HEK293 (cell line): ENCODE measurements at regions not wholly inside any gene's neighbourhood (a gene's known extent, or its start where the extent isn't known, plus 50 kb on each side); places are given as distances from the start of the nearest gene placed in this dataset.

Experiments used
- CTCF ChIA-PET: fragments of 350-600 bp; formaldehyde crosslinking; extraction: SDS; loops from one replicate; lab custom pipeline; 2021; ENCODE audit warnings: antibody characterized with exemption; lab: Yijun Ruan, JAX
- POLR2A ChIA-PET: fragments of 300-600 bp; formaldehyde crosslinking; extraction: SDS; loops from one replicate; lab custom pipeline; 2020; ENCODE audit warnings: antibody characterized with exemption, inconsistent platforms; lab: Yijun Ruan, JAX
- H3K27ac ChIP-seq: fragments of 200-500 bp; sonication (Bioruptor generic); 2 replicates; pipeline ENCODE4 v1.5.1; 2014; ENCODE audit warnings: low read depth, low read length, control low read depth, inconsistent platforms; ENCODE audit errors: extremely low read depth
- H3K36me3 ChIP-seq, 2 experiments: fragments of 200-500 bp in 1 of 2; sonication (Bioruptor generic) in 1 of 2; 1 replicate in 1 of 2; 2 replicates in 1 of 2; pipeline ENCODE4 v1.5.1; 2014 to 2017; ENCODE audit warnings: inconsistent platforms in 2 of 2, low read length in 2 of 2; ENCODE audit not compliant: control insufficient read depth in 2 of 2, insufficient read depth in 1 of 2
- H3K4me1 ChIP-seq: fragments of 200-500 bp; sonication (Bioruptor generic); 2 replicates; pipeline ENCODE4 v1.5.1; 2014; ENCODE audit warnings: mild to moderate bottlenecking, low read length, inconsistent platforms; ENCODE audit not compliant: control insufficient read depth, insufficient read depth
- H3K4me3 ChIP-seq: 2 replicates; pipeline ENCODE4 v1.5.1; 2011; ENCODE audit warnings: low read depth, mild to moderate bottlenecking, control low read depth, low read length, moderate library complexity
- H3K9me3 ChIP-seq: fragments of 200-500 bp; sonication (Bioruptor generic); 2 replicates; pipeline ENCODE4 v1.5.1; 2014; ENCODE audit warnings: low read depth, low read length, inconsistent platforms; ENCODE audit not compliant: control insufficient read depth, insufficient read depth
- FEZF1 ChIP-seq: fragments of 450-650 bp; formaldehyde crosslinking; IDR thresholded peaks from 2 replicates; pipeline ENCODE4 v1.5.1; 2016; ENCODE audit warnings: missing biosample characterization, missing genetic modification characterization
- HOXD13 ChIP-seq: sonication (generic); formaldehyde crosslinking; IDR thresholded peaks from 2 replicates; pipeline ENCODE4 v1.8.0; 2022; ENCODE audit warnings: missing genetic modification reagents, borderline replicate concordance
- OSR2 ChIP-seq: fragments of 450-650 bp; formaldehyde crosslinking; IDR thresholded peaks from 2 replicates; pipeline ENCODE4 v1.5.1; 2016; ENCODE audit warnings: missing biosample characterization, missing genetic modification characterization
- TCF7L2 ChIP-seq: IDR thresholded peaks from 2 replicates; pipeline ENCODE4 v1.6.1; 2011; ENCODE audit warnings: low read depth, mild to moderate bottlenecking, inconsistent platforms, low read length, moderate library complexity, borderline replicate concordance
- ZNF202 ChIP-seq: fragments of 450-650 bp; formaldehyde crosslinking; IDR thresholded peaks from 2 replicates; pipeline ENCODE4 v1.5.1; 2016; ENCODE audit warnings: missing biosample characterization, missing genetic modification characterization, borderline replicate concordance
- ZNF24 ChIP-seq: fragments of 450-650 bp; formaldehyde crosslinking; IDR thresholded peaks from 2 replicates; pipeline ENCODE4 v1.5.1; 2016; ENCODE audit warnings: missing biosample characterization, missing genetic modification characterization
- ZNF350 ChIP-seq: fragments of 450-650 bp; formaldehyde crosslinking; IDR thresholded peaks from 2 replicates; pipeline ENCODE4 v1.5.0; 2017; ENCODE audit warnings: missing biosample characterization, mild to moderate bottlenecking, missing genetic modification characterization
- ZNF391 ChIP-seq: fragments of 450-650 bp; formaldehyde crosslinking; IDR thresholded peaks from 2 replicates; pipeline ENCODE4 v1.5.1; 2016; ENCODE audit warnings: low read depth, missing biosample characterization, missing genetic modification characterization, borderline replicate concordance
- ZNF521 ChIP-seq: fragments of 450-650 bp; formaldehyde crosslinking; IDR thresholded peaks from 2 replicates; pipeline ENCODE4 v1.5.1; 2017; ENCODE audit warnings: missing biosample characterization, mild to moderate bottlenecking, missing genetic modification characterization
- ZNF555 ChIP-seq: fragments of 450-650 bp; formaldehyde crosslinking; conservative IDR thresholded peaks from 2 replicates; pipeline ENCODE4 v1.5.1; 2017; ENCODE audit warnings: missing biosample characterization, mild to moderate bottlenecking, missing genetic modification characterization, inconsistent platforms
- ZNF658 ChIP-seq: fragments of 450-650 bp; formaldehyde crosslinking; IDR thresholded peaks from 2 replicates; pipeline ENCODE4; 2016; ENCODE audit warnings: missing biosample characterization, missing genetic modification characterization
- ZNF660 ChIP-seq: fragments of 450-650 bp; IDR thresholded peaks from 2 replicates; pipeline ENCODE4 v1.5.1; 2018; ENCODE audit warnings: missing biosample characterization, mild to moderate bottlenecking, missing genetic modification characterization
- ZXDB ChIP-seq: fragments of 450-650 bp; formaldehyde crosslinking; IDR thresholded peaks from 2 replicates; pipeline ENCODE4 v1.5.1; 2016; ENCODE audit warnings: missing biosample characterization, missing genetic modification characterization
- TF ChIP-seq, protein P1 (sequence below): fragments of 450-650 bp; formaldehyde crosslinking; IDR thresholded peaks from 2 replicates; pipeline ENCODE4 v1.5.1; 2017; ENCODE audit warnings: missing biosample characterization, missing genetic modification characterization
- TF ChIP-seq, protein P2 (sequence below): fragments of 450-650 bp; formaldehyde crosslinking; IDR thresholded peaks from 2 replicates; pipeline ENCODE4 v1.5.1; 2016; ENCODE audit warnings: missing biosample characterization, missing genetic modification characterization, borderline replicate concordance

DNA sequence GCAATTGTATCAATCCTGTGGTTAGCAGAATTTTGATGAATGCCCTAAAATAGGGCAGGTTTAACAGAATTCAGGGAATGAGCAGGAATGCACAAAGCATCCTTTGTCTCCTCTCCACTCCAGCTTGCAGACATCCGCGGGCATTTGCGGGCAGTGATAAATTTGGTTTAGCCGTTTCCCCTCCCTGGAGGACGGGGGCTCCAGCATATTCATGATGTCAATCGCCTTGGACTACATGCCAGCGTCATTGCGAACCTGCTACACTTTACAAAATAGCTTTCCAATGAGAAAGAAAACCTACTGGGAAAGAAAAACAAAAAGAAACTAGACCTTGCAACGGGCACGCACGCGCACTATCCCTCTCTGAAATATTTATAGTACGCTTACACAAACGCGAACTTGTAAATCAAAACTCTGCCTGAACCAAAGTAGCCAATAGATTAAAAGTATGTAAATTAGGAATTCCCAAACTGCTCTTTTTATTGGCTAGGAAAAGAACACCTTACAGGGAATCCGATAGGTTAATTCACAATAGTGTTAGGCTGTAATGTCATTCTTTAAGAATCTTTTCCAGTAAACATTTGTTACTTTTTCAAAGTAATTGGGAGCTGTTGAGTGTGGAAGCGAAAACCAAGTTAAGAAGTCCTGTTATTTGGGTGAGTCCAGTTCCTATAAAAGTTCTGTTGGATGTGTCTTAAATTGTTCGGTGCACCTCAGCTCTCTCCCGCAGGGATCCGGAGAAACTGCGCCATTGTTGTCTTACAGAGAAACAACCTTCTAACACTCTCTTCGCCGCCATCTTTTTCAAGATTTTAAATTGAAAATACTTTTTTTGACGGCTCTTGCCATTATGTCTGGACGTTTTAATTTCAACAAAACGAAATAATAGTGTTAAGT is 136.7 kb downstream of the HFE start (continued):
- TF ChIP-seq, protein P1, sequence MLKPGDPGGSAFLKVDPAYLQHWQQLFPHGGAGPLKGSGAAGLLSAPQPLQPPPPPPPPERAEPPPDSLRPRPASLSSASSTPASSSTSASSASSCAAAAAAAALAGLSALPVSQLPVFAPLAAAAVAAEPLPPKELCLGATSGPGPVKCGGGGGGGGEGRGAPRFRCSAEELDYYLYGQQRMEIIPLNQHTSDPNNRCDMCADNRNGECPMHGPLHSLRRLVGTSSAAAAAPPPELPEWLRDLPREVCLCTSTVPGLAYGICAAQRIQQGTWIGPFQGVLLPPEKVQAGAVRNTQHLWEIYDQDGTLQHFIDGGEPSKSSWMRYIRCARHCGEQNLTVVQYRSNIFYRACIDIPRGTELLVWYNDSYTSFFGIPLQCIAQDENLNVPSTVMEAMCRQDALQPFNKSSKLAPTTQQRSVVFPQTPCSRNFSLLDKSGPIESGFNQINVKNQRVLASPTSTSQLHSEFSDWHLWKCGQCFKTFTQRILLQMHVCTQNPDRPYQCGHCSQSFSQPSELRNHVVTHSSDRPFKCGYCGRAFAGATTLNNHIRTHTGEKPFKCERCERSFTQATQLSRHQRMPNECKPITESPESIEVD (tag by site-specific recombination), result peak; percentile 43; the same call in 1 of the 2 replicates
- peak; percentile 77 for TF ChIP-seq ZNF660
- no peak for TF ChIP-seq OSR2 (tag by site-specific recombination)
- peak; percentile 84 for TF ChIP-seq FEZF1 (tag by site-specific recombination)
- TF ChIP-seq ZNF658, result no peak
- TF ChIP-seq ZNF391 (tag by site-specific recombination), result no peak
- TF ChIP-seq ZNF350, result no peak
- TF ChIP-seq, all 188 proteins: peak for 26

DNA sequence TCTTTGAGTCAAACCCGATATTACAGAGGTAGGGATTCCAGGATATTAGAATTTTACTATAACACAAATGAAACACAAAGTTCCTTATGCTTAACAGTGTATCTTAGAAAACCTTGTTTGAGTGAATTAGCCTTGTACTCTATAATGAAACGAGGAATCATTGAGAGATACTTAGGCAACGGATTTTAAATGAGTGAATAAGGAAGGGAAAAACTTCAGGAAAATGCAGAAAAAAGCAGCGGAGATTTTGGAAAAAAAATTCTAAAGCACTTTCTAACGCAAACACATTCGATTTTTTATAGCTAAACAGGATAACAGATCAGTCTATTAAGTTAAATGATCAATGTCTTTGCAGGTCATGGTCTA is 137.3 kb downstream of the HFE start:
- Histone ChIP-seq H3K36me3 (peaks cover 0 to 12% of the 10 kb centered on the region in 2 experiments; a peak in 1 of 3 replicates), H3K4me3 (peak overlapping the region; percentile 68), H3K9me3 (no peaks in the 10 kb centered on the region), H3K27ac (peak overlapping the region; percentile 61), H3K4me1 (no peaks in the 10 kb centered on the region)
- POLR2A ChIA-PET, result interaction anchor here (0.6 to 5.4 kb wide), 14 partner anchors 8 to 1249 kb away, joined by 3 to 35 read pairs (median 6); partner anchors contain the start of gene ZNF184
- CTCF ChIA-PET, result interaction anchor here (1.7 kb wide), 1 partner anchor 34 kb away, joined by 5 read pairs; no protein-coding TSS in a partner anchor
- 0 out of 2 replicates have a peak, but pooled peaks have one; percentile 16 for TF ChIP-seq ZXDB (tag by site-specific recombination)
- no peak for TF ChIP-seq ZNF555 (tag by site-specific recombination)

DNA sequence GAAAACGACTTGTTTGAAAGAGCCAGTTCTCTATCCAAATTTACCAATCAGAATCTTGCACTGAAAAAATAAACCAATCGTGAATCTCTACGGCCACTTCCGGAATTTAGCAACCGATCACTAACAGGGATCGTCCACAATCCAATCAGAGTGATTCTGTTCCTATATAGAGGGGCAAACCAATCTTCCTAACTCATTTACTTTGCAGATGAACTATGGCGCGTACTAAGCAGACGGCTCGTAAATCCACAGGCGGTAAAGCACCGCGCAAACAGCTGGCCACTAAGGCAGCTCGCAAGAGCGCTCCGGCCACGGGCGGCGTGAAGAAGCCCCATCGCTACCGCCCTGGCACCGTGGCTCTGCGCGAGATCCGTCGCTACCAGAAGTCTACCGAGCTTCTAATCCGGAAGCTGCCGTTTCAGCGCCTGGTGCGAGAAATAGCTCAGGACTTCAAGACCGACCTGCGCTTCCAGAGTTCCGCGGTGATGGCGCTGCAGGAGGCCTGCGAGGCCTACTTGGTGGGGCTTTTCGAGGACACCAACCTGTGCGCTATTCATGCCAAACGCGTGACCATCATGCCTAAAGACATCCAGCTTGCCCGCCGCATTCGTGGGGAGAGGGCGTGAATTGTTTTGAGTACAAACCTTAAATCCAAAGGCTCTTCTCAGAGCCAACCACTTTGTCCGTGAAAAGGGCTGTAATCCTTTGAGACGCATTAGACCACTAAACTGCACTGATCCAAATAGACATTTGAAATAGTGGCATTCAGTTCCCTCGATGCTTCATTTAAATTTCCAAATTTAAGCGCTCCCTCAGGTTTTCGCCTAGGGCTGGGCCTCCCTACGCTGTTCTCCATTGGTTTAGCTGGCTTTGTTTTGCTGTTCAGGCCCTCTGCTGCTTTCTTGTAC is 138.0 kb downstream of the HFE start:
- no peaks in the 10 kb centered on the region for H3K9me3 ChIP-seq
- ChIA-PET POLR2A (interaction anchor here (0.6 to 5.4 kb wide), 8 partner anchors 9 to 1248 kb away, joined by 3 to 35 read pairs (median 6); partner anchors contain the start of gene ZNF184), CTCF (interaction anchor here (0.6 to 1.7 kb wide), 5 partner anchors 8 to 47 kb away, joined by 3 to 5 read pairs (median 3); a partner anchor contains a TSS)
- peak overlapping the region; percentile 61; the same call in 1 of the 2 replicates for H3K27ac ChIP-seq
- TF ChIP-seq, protein P2, sequence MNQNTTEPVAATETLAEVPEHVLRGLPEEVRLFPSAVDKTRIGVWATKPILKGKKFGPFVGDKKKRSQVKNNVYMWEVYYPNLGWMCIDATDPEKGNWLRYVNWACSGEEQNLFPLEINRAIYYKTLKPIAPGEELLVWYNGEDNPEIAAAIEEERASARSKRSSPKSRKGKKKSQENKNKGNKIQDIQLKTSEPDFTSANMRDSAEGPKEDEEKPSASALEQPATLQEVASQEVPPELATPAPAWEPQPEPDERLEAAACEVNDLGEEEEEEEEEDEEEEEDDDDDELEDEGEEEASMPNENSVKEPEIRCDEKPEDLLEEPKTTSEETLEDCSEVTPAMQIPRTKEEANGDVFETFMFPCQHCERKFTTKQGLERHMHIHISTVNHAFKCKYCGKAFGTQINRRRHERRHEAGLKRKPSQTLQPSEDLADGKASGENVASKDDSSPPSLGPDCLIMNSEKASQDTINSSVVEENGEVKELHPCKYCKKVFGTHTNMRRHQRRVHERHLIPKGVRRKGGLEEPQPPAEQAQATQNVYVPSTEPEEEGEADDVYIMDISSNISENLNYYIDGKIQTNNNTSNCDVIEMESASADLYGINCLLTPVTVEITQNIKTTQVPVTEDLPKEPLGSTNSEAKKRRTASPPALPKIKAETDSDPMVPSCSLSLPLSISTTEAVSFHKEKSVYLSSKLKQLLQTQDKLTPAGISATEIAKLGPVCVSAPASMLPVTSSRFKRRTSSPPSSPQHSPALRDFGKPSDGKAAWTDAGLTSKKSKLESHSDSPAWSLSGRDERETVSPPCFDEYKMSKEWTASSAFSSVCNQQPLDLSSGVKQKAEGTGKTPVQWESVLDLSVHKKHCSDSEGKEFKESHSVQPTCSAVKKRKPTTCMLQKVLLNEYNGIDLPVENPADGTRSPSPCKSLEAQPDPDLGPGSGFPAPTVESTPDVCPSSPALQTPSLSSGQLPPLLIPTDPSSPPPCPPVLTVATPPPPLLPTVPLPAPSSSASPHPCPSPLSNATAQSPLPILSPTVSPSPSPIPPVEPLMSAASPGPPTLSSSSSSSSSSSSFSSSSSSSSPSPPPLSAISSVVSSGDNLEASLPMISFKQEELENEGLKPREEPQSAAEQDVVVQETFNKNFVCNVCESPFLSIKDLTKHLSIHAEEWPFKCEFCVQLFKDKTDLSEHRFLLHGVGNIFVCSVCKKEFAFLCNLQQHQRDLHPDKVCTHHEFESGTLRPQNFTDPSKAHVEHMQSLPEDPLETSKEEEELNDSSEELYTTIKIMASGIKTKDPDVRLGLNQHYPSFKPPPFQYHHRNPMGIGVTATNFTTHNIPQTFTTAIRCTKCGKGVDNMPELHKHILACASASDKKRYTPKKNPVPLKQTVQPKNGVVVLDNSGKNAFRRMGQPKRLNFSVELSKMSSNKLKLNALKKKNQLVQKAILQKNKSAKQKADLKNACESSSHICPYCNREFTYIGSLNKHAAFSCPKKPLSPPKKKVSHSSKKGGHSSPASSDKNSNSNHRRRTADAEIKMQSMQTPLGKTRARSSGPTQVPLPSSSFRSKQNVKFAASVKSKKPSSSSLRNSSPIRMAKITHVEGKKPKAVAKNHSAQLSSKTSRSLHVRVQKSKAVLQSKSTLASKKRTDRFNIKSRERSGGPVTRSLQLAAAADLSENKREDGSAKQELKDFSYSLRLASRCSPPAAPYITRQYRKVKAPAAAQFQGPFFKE, result no peak
- TF ChIP-seq HOXD13 (CRISPR knock-in tag) (no peak), ZNF521 (tag by site-specific recombination) (no peak), ZNF24 (tag by site-specific recombination) (no peak), ZNF202 (tag by site-specific recombination) (peak; percentile 77; the same call in 1 of the 2 replicates), TCF7L2 (0 out of 2 replicates have a peak, but pooled peaks have one; percentile 25)
- peaks cover 0 to 12% of the 10 kb centered on the region in 2 experiments; a peak in 1 of 3 replicates for H3K36me3 ChIP-seq
- H3K4me3 ChIP-seq, result no peak overlapping the region; the same call in 1 of the 2 replicates
- H3K4me1 ChIP-seq, result no peaks in the 10 kb centered on the region
